ENCODE measurements at regions not wholly inside any gene's neighbourhood (a gene's known extent, or its start where the extent isn't known, plus 50 kb on each side); places are given as distances from the start of the nearest gene placed in this dataset.

DNA sequence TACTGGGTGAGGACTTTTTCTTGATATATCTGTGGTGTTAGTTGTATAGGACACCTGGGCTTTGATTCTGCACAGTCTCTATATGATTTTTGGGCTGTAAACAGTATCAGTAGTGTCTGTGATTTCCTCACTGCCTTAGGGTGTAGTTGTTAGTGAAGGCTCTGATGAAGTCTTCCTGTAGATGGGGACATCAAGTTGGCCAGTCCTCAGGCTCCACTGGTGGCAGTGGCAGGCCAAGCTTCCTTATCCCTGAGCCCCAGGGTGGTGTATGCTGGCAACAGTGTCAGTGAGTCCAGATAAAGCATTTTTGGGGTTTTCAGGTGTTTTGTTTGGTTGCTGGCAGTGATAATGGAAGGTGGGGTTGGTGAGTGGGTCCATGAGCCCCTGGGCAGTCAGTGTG lies 961.4 kb downstream of the DSC3 start:
- DNase-seq (ENCODE audit: low read depth in 2 of 2), result no peak

DNA sequence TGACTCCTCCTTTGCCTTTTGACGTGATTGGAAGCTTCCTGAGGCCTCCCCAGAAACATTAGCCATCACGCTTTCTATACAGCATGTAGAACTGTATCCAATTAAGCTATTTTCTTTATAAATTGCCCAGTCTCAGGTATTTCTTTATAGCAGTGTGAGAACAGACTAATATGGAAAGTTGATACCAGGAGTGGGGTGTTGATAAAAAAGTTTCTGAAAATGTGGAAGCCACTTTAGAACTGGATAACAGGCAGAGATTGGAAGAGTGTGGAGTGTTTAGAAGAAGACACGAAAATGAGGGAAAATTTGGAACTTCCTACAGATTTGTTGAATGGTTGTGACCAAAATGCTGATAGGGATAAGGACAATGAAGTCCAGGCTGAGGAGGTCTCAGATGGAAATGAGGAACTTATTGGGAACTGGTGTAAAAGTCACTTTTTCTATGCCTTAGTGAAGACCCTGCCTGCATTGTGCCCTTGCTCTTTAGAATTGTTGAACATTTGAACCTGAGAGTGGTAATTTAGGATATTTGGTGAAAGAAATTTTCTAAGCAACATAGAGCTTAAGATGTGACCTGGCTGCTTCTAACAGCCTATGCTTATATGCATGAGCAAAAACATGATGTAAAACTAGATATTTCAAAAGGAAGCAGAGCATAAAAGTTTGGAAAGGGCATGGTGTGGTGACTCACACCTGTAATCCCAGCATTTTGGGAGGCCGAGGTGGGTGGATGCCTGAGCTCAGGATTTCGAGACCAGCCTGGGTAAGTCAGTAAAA lies 969.7 kb downstream of the DSC3 start:
- no peak for DNase-seq (ENCODE audit: low read depth in 2 of 2)

GRCh38 chr18:30066288-30066687 lies 976.3 kb downstream of the DSC3 start:
- no peak for DNase-seq (ENCODE audit: low read depth in 2 of 2)

DNA sequence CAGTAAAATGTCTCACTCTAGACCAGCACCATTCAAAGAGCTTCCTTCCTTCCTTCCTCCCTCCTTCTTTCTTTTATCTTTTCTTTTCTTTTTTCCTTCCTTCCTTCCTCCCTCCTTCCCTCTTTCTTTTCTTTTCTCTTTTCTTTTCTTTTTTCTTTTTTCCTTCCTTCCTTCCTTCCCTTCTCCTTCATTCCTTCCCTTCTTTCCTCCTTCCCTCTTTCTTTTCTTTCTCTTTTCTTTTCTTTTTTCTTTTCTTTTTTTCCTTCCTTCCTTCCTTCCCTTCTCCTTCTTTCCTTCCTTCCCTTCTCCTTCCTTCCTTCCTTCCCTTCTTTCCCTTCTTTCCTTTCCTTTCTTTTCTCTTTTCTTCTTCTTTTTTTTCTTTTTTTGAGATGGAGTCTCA lies 985.1 kb downstream of the DSC3 start:
- no peak for DNase-seq (ENCODE audit: low read depth in 2 of 2)

DNA sequence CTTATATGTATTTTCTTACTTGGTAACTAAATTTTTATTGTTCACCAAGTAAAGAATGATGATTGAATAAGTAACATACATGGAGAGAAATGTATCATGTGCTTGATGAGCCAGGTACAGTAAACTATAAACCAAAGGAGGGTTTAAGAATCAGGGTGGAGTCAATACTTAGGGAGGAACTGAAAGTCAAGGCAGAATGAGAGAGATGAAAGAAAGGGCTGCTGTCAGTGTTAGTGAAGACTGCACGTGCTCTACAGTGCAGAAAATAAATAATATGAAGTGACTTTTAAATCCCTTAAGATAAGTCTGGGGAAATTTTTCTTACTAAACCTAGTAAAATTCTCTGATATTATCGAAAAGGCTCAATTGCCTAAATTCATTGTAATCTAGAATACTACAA lies 986.0 kb downstream of the DSC3 start:
- DNase-seq (ENCODE audit: low read depth in 2 of 2), result no peak

DNA sequence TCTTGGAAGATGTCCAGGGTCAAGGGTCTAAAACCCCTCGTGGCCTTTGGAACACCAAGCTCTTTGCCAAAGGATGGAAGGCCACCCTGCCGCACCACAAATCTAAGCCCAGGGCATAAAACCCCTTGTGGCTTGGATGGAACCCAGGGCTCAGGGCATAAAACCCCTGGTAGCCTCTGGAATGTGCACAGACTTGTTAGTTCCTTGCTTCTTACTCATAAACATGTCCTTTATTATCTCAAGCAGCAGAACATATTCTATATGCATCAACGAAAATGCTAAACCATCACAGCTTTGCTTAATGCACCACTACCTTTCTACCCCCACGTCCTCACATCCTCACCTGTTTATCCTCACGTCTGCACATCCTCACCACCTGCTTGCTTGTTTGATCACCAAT lies 998.0 kb downstream of the DSC3 start:
- DNase-seq (ENCODE audit: low read depth in 2 of 2), result no peak

- no peak for DNase-seq (ENCODE audit: low read depth in 2 of 2)
Measured at GRCh38 chr18:30039201-30039600, 1003.3 kb downstream of the DSC3 start.

DNA sequence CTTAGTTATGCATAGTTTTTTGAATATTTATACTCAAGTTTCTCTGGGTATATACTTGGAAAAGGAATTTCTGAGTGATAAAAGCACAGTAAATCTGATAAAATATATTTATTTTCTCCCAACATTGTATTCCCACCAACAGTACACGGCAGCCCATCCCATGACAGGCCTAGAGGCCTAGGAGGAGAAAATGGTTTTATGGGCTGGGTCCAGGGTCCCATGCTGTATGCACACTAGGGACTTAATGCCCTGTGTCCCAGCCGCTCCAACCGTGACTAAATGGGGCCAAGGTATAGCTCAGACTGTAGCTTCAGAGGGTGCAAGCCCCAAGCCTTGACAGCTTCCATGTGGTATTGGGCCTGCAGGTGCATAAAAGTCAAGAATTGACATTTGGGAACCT lies 1007.7 kb downstream of the DSC3 start:
- no peak for DNase-seq (ENCODE audit: low read depth in 2 of 2)

DNA sequence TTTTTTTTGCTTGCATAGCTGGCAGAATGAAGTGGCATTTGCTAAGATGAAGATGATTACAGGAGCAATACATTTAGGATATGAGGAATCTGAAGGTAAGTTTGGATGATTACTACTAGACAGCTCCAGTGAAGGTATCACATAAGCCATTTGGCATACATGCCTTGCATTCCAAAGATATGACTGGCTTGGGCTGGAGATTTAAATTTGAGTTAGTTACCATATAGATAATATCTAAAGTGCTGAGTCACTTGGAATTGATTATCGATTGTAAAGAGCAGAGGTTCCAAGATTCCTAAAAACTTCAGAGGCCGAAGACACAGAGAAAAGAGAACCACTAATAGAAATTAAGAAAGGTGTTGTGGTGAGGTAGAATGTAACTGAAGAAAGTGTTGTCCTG lies 1026.4 kb downstream of the DSC3 start:
- no peak for DNase-seq (ENCODE audit: low read depth in 2 of 2)

GRCh38 chr18:30004965-30005364 lies 1037.6 kb downstream of the DSC3 start:
- DNase-seq (ENCODE audit: low read depth in 2 of 2), result no peak

DNA sequence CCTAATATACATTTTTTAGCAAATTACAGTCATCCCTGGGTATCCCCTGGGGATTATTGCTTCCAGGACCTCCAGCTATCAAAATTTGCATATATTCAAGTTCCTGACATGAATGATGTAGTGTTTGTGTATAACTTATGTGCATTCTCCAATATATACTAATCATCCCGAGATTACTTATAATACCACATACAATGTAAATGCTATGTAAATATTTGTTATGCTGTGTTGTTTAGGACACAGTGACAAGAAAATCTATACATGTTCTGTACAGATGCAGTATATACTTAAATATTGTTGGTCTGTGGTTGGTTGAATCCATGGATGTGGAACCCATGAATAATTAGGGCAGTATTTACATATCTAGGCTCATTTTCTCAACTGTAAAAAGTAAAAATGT lies 1060.3 kb downstream of the DSC3 start:
- no peak for DNase-seq (ENCODE audit: low read depth in 2 of 2)

- DNase-seq (ENCODE audit: low read depth in 2 of 2), result no peak
Measured at GRCh38 chr18:29979881-29980280, 1062.7 kb downstream of the DSC3 start.

DNA sequence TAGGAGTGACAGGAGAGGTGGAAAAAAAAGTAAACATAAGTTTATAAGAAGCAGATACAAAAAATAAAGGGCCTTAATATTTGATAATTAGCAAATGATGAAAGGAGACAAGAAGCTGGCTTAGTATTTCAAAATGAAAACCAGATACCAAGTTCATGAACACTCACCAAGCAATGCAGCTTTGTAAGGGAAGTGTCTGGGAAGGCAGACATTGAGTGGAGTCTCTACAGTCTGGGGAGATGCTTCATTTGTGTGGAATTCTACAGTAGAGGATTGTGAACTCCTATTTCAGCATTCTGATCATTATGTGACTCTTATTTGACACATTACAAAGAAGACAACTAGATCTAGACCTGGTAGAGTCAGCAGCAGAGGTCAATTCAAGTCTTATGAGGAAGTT lies 1072.7 kb downstream of the DSC3 start:
- DNase-seq (ENCODE audit: low read depth in 2 of 2), result no peak

DNA sequence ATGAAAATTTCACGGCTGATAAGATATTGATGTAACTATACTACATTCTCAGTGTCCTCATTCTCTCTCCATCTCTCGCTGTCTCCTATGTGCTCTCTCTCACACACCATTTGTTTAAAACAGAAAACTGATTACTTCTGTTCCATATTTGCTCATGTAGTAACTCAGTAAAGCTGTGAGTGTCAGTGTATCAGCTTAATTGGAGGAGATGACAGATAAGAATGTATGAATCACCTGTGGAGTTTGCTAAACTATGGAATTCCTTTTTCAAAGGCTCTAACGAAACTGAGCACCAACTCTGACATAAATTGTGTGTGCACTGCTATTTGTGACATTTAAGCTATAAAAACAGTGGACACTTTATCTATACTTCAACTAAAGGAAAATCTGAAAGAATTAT lies 1080.0 kb downstream of the DSC3 start:
- DNase-seq (ENCODE audit: low read depth in 2 of 2), result no peak

DNA sequence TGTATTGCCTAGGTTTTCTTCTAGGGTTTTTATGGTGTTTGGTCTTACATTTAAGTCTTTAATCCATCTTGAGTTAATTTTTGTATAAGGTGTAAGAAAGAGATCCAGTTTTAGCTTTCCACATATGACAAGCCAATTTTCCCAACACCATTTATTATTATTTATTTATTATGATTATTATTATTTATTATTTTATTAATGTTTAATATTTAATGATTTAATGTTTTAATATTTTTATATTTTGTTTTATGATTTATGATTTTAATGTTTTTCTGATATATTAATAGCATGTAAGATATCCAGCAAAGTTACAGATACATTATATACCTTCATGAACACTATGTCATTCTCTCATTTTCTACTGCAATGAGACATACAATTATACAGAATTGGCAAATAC lies 1082.0 kb downstream of the DSC3 start:
- DNase-seq (ENCODE audit: low read depth in 2 of 2), result no peak

GRCh38 chr18:29930231-29930630 lies 1112.3 kb downstream of the DSC3 start:
- DNase-seq (ENCODE audit: low read depth in 2 of 2), result no peak

DNA sequence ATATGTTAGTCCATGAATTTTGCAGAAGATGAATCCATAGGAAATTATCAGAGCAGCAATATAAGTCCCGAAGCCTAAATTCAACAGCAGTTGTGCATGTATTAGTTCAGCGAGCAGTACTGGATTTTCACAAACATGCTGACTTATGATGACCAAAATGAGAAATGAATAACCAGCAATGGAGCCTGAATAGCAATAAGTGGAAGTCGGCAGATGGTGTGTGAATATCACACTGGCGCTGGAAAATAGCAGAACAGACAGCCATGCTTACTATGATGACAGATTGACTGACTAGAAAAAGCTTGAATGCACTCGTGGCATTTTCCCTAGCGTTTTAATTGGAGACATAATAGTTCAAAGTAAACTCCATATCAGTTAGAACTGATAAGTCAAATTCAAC lies 1114.5 kb downstream of the DSC3 start:
- no peak for DNase-seq (ENCODE audit: low read depth in 2 of 2)

DNA sequence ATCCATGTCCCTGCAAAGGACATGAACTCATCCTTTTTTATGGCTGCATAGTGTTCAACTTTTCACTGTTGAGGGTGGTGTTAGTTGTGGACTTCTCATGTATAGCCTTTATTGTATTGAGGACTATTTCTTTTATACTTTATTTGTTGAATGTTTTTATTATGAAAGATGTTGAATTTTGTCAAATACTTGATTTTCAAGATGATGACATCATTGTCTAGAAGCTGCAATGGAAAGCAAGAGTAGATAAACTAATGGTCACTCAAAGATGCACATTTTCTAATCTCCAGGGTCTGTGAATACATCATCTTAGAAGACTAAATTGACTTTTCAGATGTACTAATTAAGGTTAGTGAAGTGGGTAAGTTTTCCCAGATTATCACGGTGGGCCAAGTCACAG lies 1117.0 kb downstream of the DSC3 start:
- no peak for DNase-seq (ENCODE audit: low read depth in 2 of 2)

- DNase-seq (ENCODE audit: low read depth in 2 of 2), result no peak
Measured at GRCh38 chr18:29912351-29912750, 1130.2 kb downstream of the DSC3 start.

GRCh38 chr18:29892960-29893558 lies 1149.5 kb downstream of the DSC3 start:
- no peak for DNase-seq (ENCODE audit: low read depth in 2 of 2)

GRCh38 chr18:29883114-29883513 lies 1159.4 kb downstream of the DSC3 start:
- no peak for DNase-seq (ENCODE audit: low read depth in 2 of 2)

GRCh38 chr18:29882620-29883019 lies 1159.9 kb downstream of the DSC3 start:
- DNase-seq (ENCODE audit: low read depth in 2 of 2), result no peak

DNA sequence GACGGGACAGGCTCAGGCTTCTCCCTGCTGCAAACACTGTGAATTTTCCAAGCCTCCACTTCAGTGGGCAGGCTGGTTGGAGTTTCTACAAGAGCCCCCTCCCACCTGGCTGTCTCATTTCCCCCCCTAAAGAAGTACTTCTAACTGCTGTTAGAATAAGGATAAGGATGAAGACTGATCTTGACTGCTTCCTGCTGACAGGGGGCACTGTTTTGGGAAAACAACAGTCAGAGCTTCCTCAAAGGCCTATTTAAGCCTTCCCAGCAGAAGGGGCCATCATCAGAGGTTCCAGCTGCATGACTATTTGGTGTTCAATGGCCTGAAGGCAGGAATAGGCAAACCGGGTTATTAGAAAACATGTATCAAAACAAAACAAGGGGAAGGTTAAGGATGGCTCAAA lies 1162.8 kb downstream of the DSC3 start:
- no peak for DNase-seq (ENCODE audit: low read depth in 2 of 2)

Measured in fibroblast of skin of left quadriceps (primary cell).